ENCODE measurements at regions not wholly inside any gene's neighbourhood (a gene's known extent, or its start where the extent isn't known, plus 50 kb on each side); places are given as distances from the start of the nearest gene placed in this dataset.

- TF ChIP-seq CTCF (IDR thresholded peaks at IDR 0.05) (no peak), POLR2A (IDR thresholded peaks at IDR 0.05) (no peak), EP300 (IDR thresholded peaks at IDR 0.05) (no peak)
Measured at GRCh38 chr18:79584491-79585394, 94.9 kb upstream of the CTDP1 start.

Data from tibial nerve (tissue), 4 donors.